ENCODE measurements at regions not wholly inside any gene's neighbourhood (a gene's known extent, or its start where the extent isn't known, plus 50 kb on each side); places are given as distances from the start of the nearest gene placed in this dataset.

DNA sequence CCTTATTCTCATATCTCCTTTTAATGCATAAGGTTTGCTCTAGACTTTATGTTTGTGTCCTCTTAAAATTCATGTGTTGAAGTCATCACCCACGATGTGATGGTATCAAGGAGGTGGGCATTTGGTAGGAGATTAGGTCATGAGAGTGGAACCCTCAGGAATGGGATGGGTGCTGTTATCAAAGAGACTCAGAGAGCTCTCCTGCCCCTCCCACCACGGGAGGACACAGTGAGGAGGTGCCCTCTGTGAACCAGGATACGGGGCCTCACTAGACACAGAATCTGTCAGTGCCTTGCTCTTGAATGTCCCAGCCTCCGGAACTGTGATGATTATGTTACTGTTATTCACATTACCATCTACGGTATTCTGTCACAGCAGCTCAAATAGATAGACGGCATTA lies 359.0 kb downstream of the IRX1 start:
- H3K18ac ChIP-seq (ENCODE audit: insufficient read length, low read depth, low read length): no peak overlapping the region

More for the DNA sequence above, 359.0 kb downstream of the IRX1 start:
- Histone ChIP-seq H4K5ac (ENCODE audit: insufficient read length, low read depth, low read length) (no peak overlapping the region), H2BK12ac (ENCODE audit: insufficient read length, low read depth, low read length) (no peak overlapping the region), H3K56ac (ENCODE audit: insufficient read length, low read depth, low read length) (no peak overlapping the region), H3T11ph (ENCODE audit: low read length) (no peak overlapping the region), H2AK5ac (ENCODE audit: insufficient read length, low read length) (no peak overlapping the region), H2BK120ac (ENCODE audit: low read depth, low read length, poor library complexity, severe bottlenecking) (no peak overlapping the region), H3K27ac (ENCODE audit: insufficient read length, low read depth, low read length) (no peak overlapping the region), H2BK20ac (ENCODE audit: low read depth, low read length, poor library complexity, severe bottlenecking) (no peak overlapping the region), H3K27me3 (ENCODE audit: insufficient read depth, low read length) (no peaks in the 10 kb centered on the region), H3K23ac (ENCODE audit: insufficient read length, low read depth, low read length) (no peak overlapping the region), H3K9me3 (ENCODE audit: control insufficient read depth, low read depth, low read length) (no peaks in the 10 kb centered on the region), H3K79me1 (ENCODE audit: insufficient read depth, low read depth, low read length, poor library complexity, severe bottlenecking) (no peaks in the 10 kb centered on the region), H3K4me1 (ENCODE audit: insufficient read depth, low read length) (no peaks in the 10 kb centered on the region), H3K14ac (ENCODE audit: insufficient read depth, low read length) (no peak overlapping the region), H4K91ac (ENCODE audit: insufficient read length, low read depth, low read length) (no peak overlapping the region), H3K79me2 (ENCODE audit: insufficient read depth, low read length) (no peaks in the 10 kb centered on the region), H2AFZ (ENCODE audit: low read length) (no peak overlapping the region), H4K8ac (replicated peaks; ENCODE audit: insufficient read length, low read depth, low read length) (no peak overlapping the region), H2BK5ac (ENCODE audit: insufficient read length, low read length) (no peak overlapping the region), H3K23me2 (ENCODE audit: insufficient read length, low read depth, low read length, poor library complexity, severe bottlenecking) (no peaks in the 10 kb centered on the region), H3K4ac (ENCODE audit: low read depth, low read length) (no peak overlapping the region), H2BK15ac (ENCODE audit: low read depth, low read length) (no peak overlapping the region), H3K9ac (ENCODE audit: extremely low read depth, insufficient read length, low read length) (no peak overlapping the region), H4K20me1 (ENCODE audit: control insufficient read depth, insufficient read depth, insufficient read length) (no peaks in the 10 kb centered on the region), H3K4me2 (ENCODE audit: insufficient read depth, insufficient read length, low read length) (no peak overlapping the region)
- no peak for DNase-seq
- TF ChIP-seq, protein P1, sequence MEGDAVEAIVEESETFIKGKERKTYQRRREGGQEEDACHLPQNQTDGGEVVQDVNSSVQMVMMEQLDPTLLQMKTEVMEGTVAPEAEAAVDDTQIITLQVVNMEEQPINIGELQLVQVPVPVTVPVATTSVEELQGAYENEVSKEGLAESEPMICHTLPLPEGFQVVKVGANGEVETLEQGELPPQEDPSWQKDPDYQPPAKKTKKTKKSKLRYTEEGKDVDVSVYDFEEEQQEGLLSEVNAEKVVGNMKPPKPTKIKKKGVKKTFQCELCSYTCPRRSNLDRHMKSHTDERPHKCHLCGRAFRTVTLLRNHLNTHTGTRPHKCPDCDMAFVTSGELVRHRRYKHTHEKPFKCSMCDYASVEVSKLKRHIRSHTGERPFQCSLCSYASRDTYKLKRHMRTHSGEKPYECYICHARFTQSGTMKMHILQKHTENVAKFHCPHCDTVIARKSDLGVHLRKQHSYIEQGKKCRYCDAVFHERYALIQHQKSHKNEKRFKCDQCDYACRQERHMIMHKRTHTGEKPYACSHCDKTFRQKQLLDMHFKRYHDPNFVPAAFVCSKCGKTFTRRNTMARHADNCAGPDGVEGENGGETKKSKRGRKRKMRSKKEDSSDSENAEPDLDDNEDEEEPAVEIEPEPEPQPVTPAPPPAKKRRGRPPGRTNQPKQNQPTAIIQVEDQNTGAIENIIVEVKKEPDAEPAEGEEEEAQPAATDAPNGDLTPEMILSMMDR (conservative IDR thresholded peaks at IDR 0.05): no peak
- Mint-ChIP-seq H3K4me1 (no peaks in the 10 kb centered on the region), H3K27me3 (ENCODE audit: low read depth) (no peaks in the 10 kb centered on the region), H3K9me3 (peaks cover 5 to 9% of the 10 kb centered on the region in 2 experiments; a peak in 4 of 5 replicates), H3K27ac (no peak overlapping the region), H3K4me3 (no peak overlapping the region), H3K36me3 (ENCODE audit: insufficient read depth in 1 of 3, low read depth in 3 of 3) (no peaks in the 10 kb centered on the region; a peak in 1 of 7 replicates)
- no CpG with 5 or more reads among the region's 6 CpGs for WGBS (ENCODE audit: extremely low coverage, insufficient read length, low lambda C conversion rate)

Data from H9 (cell line).